HCT116 (cell line): ENCODE measurements at regions not wholly inside any gene's neighbourhood (a gene's known extent, or its start where the extent isn't known, plus 50 kb on each side); places are given as distances from the start of the nearest gene placed in this dataset.

Source experiments
- CEBPB ChIP-seq: IDR thresholded peaks from 2 replicates; pipeline ENCODE4 v1.6.1; 2012; ENCODE audit warnings: low read depth
- CTCF ChIP-seq, 3 experiments: fragments of 200-600 bp in 1 of 3; sonication (generic) in 1 of 3; IDR thresholded peaks in 2 of 3; conservative IDR thresholded peaks in 1 of 3; 2 replicates each; pipeline ENCODE4 v1.5.1; 2012 to 2017; ENCODE audit warnings: low read depth in 2 of 3, low read length in 2 of 3, antibody characterized with exemption in 1 of 3, borderline replicate concordance in 1 of 3, control low read depth in 1 of 3, mild to moderate bottlenecking in 1 of 3, mixed read lengths in 1 of 3, mixed run types in 1 of 3, moderate library complexity in 1 of 3; ENCODE audit not compliant: insufficient read depth in 1 of 3
- EZH2 ChIP-seq: fragments of 200-600 bp; sonication (generic); IDR thresholded peaks from 2 replicates; pipeline ENCODE4 v1.6.1; 2017; ENCODE audit warnings: antibody characterized with exemption, mixed run types
- POLR2A ChIP-seq: IDR thresholded peaks from 2 replicates; pipeline ENCODE4 v1.7.0; 2011; ENCODE audit warnings: borderline replicate concordance; ENCODE audit not compliant: insufficient read depth, insufficient read length; ENCODE audit errors: extremely low read depth
- POLR2AphosphoS5 ChIP-seq: IDR thresholded peaks from 2 replicates; pipeline ENCODE4 v1.6.1; 2011; ENCODE audit warnings: mild to moderate bottlenecking, low read depth, low read length, moderate library complexity
- RAD21 ChIP-seq: IDR thresholded peaks from 2 replicates; pipeline ENCODE4 v1.6.1; 2012; ENCODE audit warnings: low read depth, mild to moderate bottlenecking
- SIN3A ChIP-seq: IDR thresholded peaks from 2 replicates; pipeline ENCODE4 v1.6.1; 2012; ENCODE audit warnings: low read depth
- SP1 ChIP-seq: IDR thresholded peaks from 2 replicates; pipeline ENCODE4 v1.6.1; 2012; ENCODE audit warnings: low read depth
- SRF ChIP-seq: IDR thresholded peaks from 2 replicates; pipeline ENCODE4 v1.6.1; 2012; ENCODE audit warnings: low read depth
- TCF7L2 ChIP-seq: IDR thresholded peaks from 2 replicates; pipeline ENCODE4 v1.7.0; 2011; ENCODE audit warnings: borderline replicate concordance, inconsistent platforms; ENCODE audit not compliant: insufficient read depth, insufficient read length; ENCODE audit errors: extremely low read depth
- YY1 ChIP-seq: IDR thresholded peaks from 2 replicates; pipeline ENCODE4 v1.6.1; 2011; ENCODE audit warnings: low read length, low read depth, moderate library complexity, mild to moderate bottlenecking; ENCODE audit not compliant: insufficient replicate concordance; ENCODE audit errors: extremely low read depth
- ZNF274 ChIP-seq: fragments of 200-500 bp; sonication (Bioruptor generic); IDR thresholded peaks from 2 replicates; pipeline ENCODE4 v1.6.1; 2014; ENCODE audit warnings: mild to moderate bottlenecking, low read depth, low read length, inconsistent platforms
- TF ChIP-seq, protein P1 (sequence below): IDR thresholded peaks from 2 replicates; pipeline ENCODE4 v1.6.1; 2012

- no peak for TF ChIP-seq YY1
- no peak for TF ChIP-seq TCF7L2
- no peak for TF ChIP-seq CTCF (IDR thresholded peaks at IDR 0.05 in 2 of 3, conservative IDR thresholded peaks at IDR 0.05 in 1 of 3; ENCODE audit: borderline replicate concordance in 1 of 3, insufficient read depth in 1 of 3, low read depth in 2 of 3, low read length in 2 of 3)
- TF ChIP-seq CEBPB: no peak
- TF ChIP-seq EZH2: no peak
- TF ChIP-seq ZNF274: no peak
- no peak for TF ChIP-seq POLR2AphosphoS5
- TF ChIP-seq, protein P1, sequence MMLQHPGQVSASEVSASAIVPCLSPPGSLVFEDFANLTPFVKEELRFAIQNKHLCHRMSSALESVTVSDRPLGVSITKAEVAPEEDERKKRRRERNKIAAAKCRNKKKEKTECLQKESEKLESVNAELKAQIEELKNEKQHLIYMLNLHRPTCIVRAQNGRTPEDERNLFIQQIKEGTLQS: no peak
- no peak for TF ChIP-seq POLR2A
- no peak for TF ChIP-seq SRF
- no peak for TF ChIP-seq SIN3A
- TF ChIP-seq SP1: no peak
- TF ChIP-seq RAD21: no peak
Observed at GRCh38 chr2:59938181-59938580, 615.3 kb downstream of the BCL11A start.
